Liver (tissue), 3 donors: ENCODE measurements at regions not wholly inside any gene's neighbourhood (a gene's known extent, or its start where the extent isn't known, plus 50 kb on each side); places are given as distances from the start of the nearest gene placed in this dataset.
"Not testable (repeated sequence)": the region's sequence is repeated elsewhere in the genome, so short reads cannot be mapped to it uniquely, and the experiment has no call there.

Experiments used
- ATF3 ChIP-seq: IDR thresholded peaks from 2 replicates; pipeline ENCODE4 v1.6.1; 2016; ENCODE audit warnings: antibody characterized with exemption
- CTCF ChIP-seq: fragments of 150-350 bp; IDR thresholded peaks from 2 replicates; pipeline ENCODE4 v1.5.1; 2017; ENCODE audit warnings: improper control_type of control experiment, low read depth, low read length; ENCODE audit not compliant: missing input control
- SP1 ChIP-seq: IDR thresholded peaks from 2 replicates; pipeline ENCODE4 v1.6.1; 2018; ENCODE audit warnings: antibody characterized with exemption, mild to moderate bottlenecking
- YY1 ChIP-seq: IDR thresholded peaks from 2 replicates; pipeline ENCODE4 v1.6.1; 2016; ENCODE audit warnings: antibody characterized with exemption, mild to moderate bottlenecking
- ZBTB33 ChIP-seq: IDR thresholded peaks from 2 replicates; pipeline ENCODE4 v1.6.1; 2016; ENCODE audit warnings: antibody characterized with exemption
- donor health status: healthy.
- donor health status: healthy.

GRCh38 chr3:163499736-163500219 is 1578.5 kb downstream of the SI start:
- TF ChIP-seq CTCF, YY1, ZBTB33, ATF3, SP1: not testable (repeated sequence)
